PC-9 (cell line): ENCODE measurements at regions not wholly inside any gene's neighbourhood (a gene's known extent, or its start where the extent isn't known, plus 50 kb on each side); places are given as distances from the start of the nearest gene placed in this dataset.
"Not testable (repeated sequence)": the region's sequence is repeated elsewhere in the genome, so short reads cannot be mapped to it uniquely, and the experiment has no call there.

ENCODE experiments used
- CTCF ChIP-seq: fragments of 200-600 bp; sonication (generic); conservative IDR thresholded peaks from 2 replicates; pipeline ENCODE4 v1.6.1; 2017; ENCODE audit warnings: mixed run types, antibody characterized with exemption, mild to moderate bottlenecking, moderate library complexity
- EZH2 ChIP-seq: fragments of 200-600 bp; sonication (generic); IDR thresholded peaks from 2 replicates; pipeline ENCODE4 v1.8.0; 2017; ENCODE audit warnings: antibody characterized with exemption, low read depth

GRCh38 chr14:37784203-37784826, 188.9 kb downstream of the TTC6 start:
- not testable (repeated sequence) for TF ChIP-seq CTCF, EZH2
